GM12873 (cell line): ENCODE measurements at regions not wholly inside any gene's neighbourhood (a gene's known extent, or its start where the extent isn't known, plus 50 kb on each side); places are given as distances from the start of the nearest gene placed in this dataset.

Experiments
- CTCF ChIP-seq: IDR thresholded peaks from 2 replicates; pipeline ENCODE4 v1.5.1; 2012; ENCODE audit warnings: low read depth, mild to moderate bottlenecking, moderate library complexity, low read length, control low read depth; ENCODE audit not compliant: insufficient read depth; ENCODE audit errors: missing control alignments

GRCh38 chr5:62778316-62779009 is 199.8 kb downstream of the LRRC70 start:
- TF ChIP-seq CTCF, result no peak

GRCh38 chr5:62773460-62773859 is 194.8 kb downstream of the LRRC70 start:
- no peak for TF ChIP-seq CTCF

- TF ChIP-seq CTCF, result no peak
These were observed 192.7 kb downstream of the LRRC70 start for GRCh38 chr5:62771341-62771740.

- no peak for TF ChIP-seq CTCF
These were observed 189.0 kb downstream of the LRRC70 start for GRCh38 chr5:62767650-62768049.

GRCh38 chr5:62767077-62767476 is 188.5 kb downstream of the LRRC70 start:
- TF ChIP-seq CTCF, result no peak

- TF ChIP-seq CTCF, result no peak
These were observed 183.9 kb downstream of the LRRC70 start for GRCh38 chr5:62762503-62762902.

GRCh38 chr5:62752998-62753367 is 174.4 kb downstream of the LRRC70 start:
- TF ChIP-seq CTCF, result peak; percentile 11
